Stimulated activated CD8-positive, alpha-beta memory T cell treated with anti-CD3 and anti-CD28 coated beads, Interleukin-4, amount 100 ng/mL, for 48 hours (primary cell): ENCODE measurements at regions not wholly inside any gene's neighbourhood (a gene's known extent, or its start where the extent isn't known, plus 50 kb on each side); places are given as distances from the start of the nearest gene placed in this dataset.
"Not testable (repeated sequence)": the region's sequence is repeated elsewhere in the genome, so short reads cannot be mapped to it uniquely, and the experiment has no call there.

Source experiments
- DNase-seq: peaks from one replicate; pipeline ENCODE4 v3.0.0-alpha.2; 2020

GRCh38 chr13:70981219-70981618 is 873.0 kb upstream of the KLHL1 start:
- DNase-seq = not testable (repeated sequence)

- no peak for DNase-seq
Observed at GRCh38 chr13:70969321-70969720, 861.1 kb upstream of the KLHL1 start.

- no peak for DNase-seq
Observed at GRCh38 chr13:70967564-70967963, 859.3 kb upstream of the KLHL1 start.

- no peak for DNase-seq
Observed at GRCh38 chr13:70964874-70965273, 856.6 kb upstream of the KLHL1 start.

GRCh38 chr13:70964124-70964523 is 855.9 kb upstream of the KLHL1 start:
- no peak for DNase-seq

GRCh38 chr13:70960841-70961443 is 852.7 kb upstream of the KLHL1 start:
- no peak for DNase-seq

GRCh38 chr13:70959035-70959775 is 851.0 kb upstream of the KLHL1 start:
- no peak for DNase-seq

- no peak for DNase-seq
Observed at GRCh38 chr13:70955887-70956286, 847.6 kb upstream of the KLHL1 start.

GRCh38 chr13:70950664-70951063 is 842.4 kb upstream of the KLHL1 start:
- DNase-seq = no peak

- DNase-seq = no peak
Observed at GRCh38 chr13:70945506-70945905, 837.3 kb upstream of the KLHL1 start.

- DNase-seq = no peak
Observed at GRCh38 chr13:70941454-70941853, 833.2 kb upstream of the KLHL1 start.

- no peak for DNase-seq
Observed at GRCh38 chr13:70938462-70938861, 830.2 kb upstream of the KLHL1 start.

- no peak for DNase-seq
Observed at GRCh38 chr13:70932511-70932910, 824.3 kb upstream of the KLHL1 start.

- DNase-seq = no peak
Observed at GRCh38 chr13:70923863-70924752, 815.9 kb upstream of the KLHL1 start.

- no peak for DNase-seq
Observed at GRCh38 chr13:70911286-70911685, 803.0 kb upstream of the KLHL1 start.

- DNase-seq = no peak
Observed at GRCh38 chr13:70908795-70909194, 800.5 kb upstream of the KLHL1 start.

- no peak for DNase-seq
Observed at GRCh38 chr13:70905035-70905434, 796.8 kb upstream of the KLHL1 start.

- DNase-seq = no peak
Observed at GRCh38 chr13:70896136-70896535, 787.9 kb upstream of the KLHL1 start.

GRCh38 chr13:70895599-70895998 is 787.3 kb upstream of the KLHL1 start:
- no peak for DNase-seq

GRCh38 chr13:70894258-70894657 is 786.0 kb upstream of the KLHL1 start:
- DNase-seq = no peak

- DNase-seq = no peak
Observed at GRCh38 chr13:70893832-70894231, 785.6 kb upstream of the KLHL1 start.

- DNase-seq = no peak
Observed at GRCh38 chr13:70890289-70890688, 782.0 kb upstream of the KLHL1 start.

- no peak for DNase-seq
Observed at GRCh38 chr13:70889163-70889562, 780.9 kb upstream of the KLHL1 start.

GRCh38 chr13:70884196-70884595 is 775.9 kb upstream of the KLHL1 start:
- no peak for DNase-seq
